HUES6 (cell line): ENCODE measurements at regions not wholly inside any gene's neighbourhood (a gene's known extent, or its start where the extent isn't known, plus 50 kb on each side); places are given as distances from the start of the nearest gene placed in this dataset.

ENCODE experiments used
- H3K27ac ChIP-seq: 2 replicates; pipeline ENCODE4 v1.7.0; 2013; ENCODE audit warnings: low read depth, mild to moderate bottlenecking, low read length, inconsistent platforms
- H3K27me3 ChIP-seq: 2 replicates; pipeline ENCODE4 v1.6.1; 2013; ENCODE audit warnings: low read length; ENCODE audit not compliant: control insufficient read depth, insufficient read depth
- H3K36me3 ChIP-seq: 2 replicates; pipeline ENCODE4 v1.6.1; 2013; ENCODE audit warnings: low read length; ENCODE audit not compliant: control insufficient read depth, insufficient read depth
- H3K4me1 ChIP-seq: 2 replicates; pipeline ENCODE4 v1.6.1; 2013; ENCODE audit warnings: low read length; ENCODE audit not compliant: control insufficient read depth, insufficient read depth
- H3K4me3 ChIP-seq: 2 replicates; pipeline ENCODE4 v1.5.1; 2013; ENCODE audit warnings: low read depth, low read length
- H3K9ac ChIP-seq: one replicate; pipeline ENCODE4 v1.6.1; 2013; ENCODE audit warnings: mild to moderate bottlenecking, low read length
- H3K9me3 ChIP-seq: 2 replicates; pipeline ENCODE4 v1.6.1; 2013; ENCODE audit warnings: low read depth, low read length; ENCODE audit not compliant: control insufficient read depth, insufficient read depth

DNA sequence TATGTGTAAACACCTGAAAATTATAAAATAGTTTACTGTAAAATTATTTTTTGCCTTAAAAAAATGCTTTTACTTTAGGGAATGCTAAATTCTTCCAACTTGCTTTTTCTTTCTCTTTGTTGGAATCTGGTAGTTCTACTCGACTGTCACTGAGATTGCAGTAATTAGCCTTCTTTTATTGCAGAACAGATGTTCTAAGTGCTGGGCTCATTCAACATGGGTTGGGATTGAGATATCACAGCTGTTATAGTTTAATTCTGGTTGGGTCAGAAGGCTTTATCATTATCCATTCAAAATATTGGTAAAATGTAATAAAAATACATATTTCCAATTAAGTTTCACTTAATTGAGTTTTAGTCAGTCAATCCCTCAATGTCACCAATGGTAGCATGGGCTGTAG, 686.7 kb downstream of the CDH18 start:
- no peak overlapping the region for H3K27ac ChIP-seq
- no peaks in the 10 kb centered on the region for H3K27me3 ChIP-seq
- no peak overlapping the region for H3K9ac ChIP-seq
- H3K9me3 ChIP-seq, result no peaks in the 10 kb centered on the region
- H3K4me1 ChIP-seq, result no peaks in the 10 kb centered on the region
- no peak overlapping the region for H3K4me3 ChIP-seq
- no peaks in the 10 kb centered on the region for H3K36me3 ChIP-seq

DNA sequence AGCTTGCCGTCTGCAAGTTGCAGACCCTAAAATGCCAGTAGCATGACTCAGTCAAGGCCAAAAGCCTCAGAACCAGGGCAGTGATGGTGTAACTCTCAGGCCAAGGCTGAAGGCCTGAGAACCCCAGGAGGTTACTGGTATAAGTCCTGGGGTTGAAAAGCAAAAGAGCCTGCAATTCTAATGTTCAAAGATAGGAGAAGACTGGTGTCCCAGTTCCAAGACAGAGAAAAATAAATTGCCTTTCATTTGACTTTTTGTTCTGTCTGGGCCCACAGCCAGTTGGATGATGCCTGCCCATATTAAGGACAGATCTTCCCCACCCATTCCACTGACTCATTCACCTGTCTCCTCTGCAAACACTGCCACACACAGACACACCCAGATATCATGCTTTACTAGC, 673.2 kb downstream of the CDH18 start:
- Histone ChIP-seq H3K36me3 (no peaks in the 10 kb centered on the region), H3K4me3 (no peak overlapping the region), H3K4me1 (no peaks in the 10 kb centered on the region), H3K9me3 (peaks cover under 1% of the 10 kb centered on the region), H3K27ac (no peak overlapping the region), H3K27me3 (no peaks in the 10 kb centered on the region), H3K9ac (no peak overlapping the region)

GRCh38 chr5:19319252-19319651, 668.7 kb downstream of the CDH18 start:
- H3K9me3 ChIP-seq, result no peaks in the 10 kb centered on the region
- H3K27me3 ChIP-seq, result no peaks in the 10 kb centered on the region
- H3K27ac ChIP-seq, result no peak overlapping the region
- H3K4me1 ChIP-seq, result no peaks in the 10 kb centered on the region
- H3K4me3 ChIP-seq, result no peak overlapping the region
- H3K36me3 ChIP-seq, result no peaks in the 10 kb centered on the region
- H3K9ac ChIP-seq, result no peak overlapping the region

DNA sequence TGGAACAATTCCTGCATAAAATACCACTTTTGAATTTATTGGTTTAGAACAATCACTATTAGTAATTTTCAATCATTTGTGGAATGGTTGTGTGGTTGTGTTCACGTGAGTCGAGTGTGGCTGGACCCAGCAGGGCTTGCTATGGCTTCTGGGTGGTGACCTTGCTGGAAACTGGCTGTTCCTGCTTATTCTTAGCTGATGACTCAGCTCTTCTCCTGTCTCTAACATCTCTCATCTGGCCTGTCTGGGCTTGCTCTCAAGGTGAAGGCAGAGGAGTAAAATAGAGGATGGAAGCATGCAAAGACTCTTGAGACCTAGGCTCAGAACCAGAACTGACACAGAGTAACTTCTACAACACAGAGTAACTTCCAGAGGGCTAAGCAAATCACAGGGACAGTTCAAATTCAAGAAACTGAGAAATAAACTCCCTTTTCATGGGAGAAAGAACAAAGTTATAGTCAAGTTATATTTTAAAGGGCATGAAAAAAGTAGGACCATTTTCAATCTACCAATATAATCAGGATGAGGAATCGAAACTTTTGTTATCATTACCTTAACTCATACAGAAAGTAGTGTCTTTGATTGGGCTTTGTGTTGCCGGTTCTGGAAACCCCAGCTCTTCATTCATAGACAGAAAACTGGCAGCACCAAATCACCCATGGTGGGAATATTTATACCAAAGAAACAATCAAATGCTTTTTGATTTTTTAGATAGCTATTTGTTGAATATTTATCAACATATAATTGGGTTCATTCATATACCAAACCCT, 665.1 kb downstream of the CDH18 start:
- no peaks in the 10 kb centered on the region for H3K27me3 ChIP-seq
- H3K4me1 ChIP-seq, result no peaks in the 10 kb centered on the region
- no peak overlapping the region for H3K4me3 ChIP-seq
- no peaks in the 10 kb centered on the region for H3K36me3 ChIP-seq
- H3K27ac ChIP-seq, result no peak overlapping the region
- no peaks in the 10 kb centered on the region for H3K9me3 ChIP-seq
- H3K9ac ChIP-seq, result no peak overlapping the region

DNA sequence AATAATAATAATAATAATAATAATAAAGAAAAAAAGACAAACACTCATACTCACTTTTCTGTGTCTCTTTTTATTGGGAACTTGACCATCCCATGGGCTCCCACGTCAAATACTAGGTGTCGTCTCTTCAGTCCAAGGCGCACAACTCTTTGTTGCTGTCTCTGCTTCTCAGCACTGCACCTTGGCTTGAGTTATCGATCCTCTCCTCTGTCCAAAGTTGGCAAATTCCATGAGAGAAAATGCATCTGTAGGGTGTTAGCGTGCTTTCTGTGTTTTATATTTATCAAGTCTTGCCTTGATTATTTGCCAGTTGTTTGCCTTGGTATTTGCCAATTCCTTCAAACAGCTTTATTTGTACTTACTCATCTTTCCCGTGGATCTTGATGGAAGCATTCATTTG, 653.7 kb downstream of the CDH18 start:
- H3K27ac ChIP-seq, result no peak overlapping the region
- no peaks in the 10 kb centered on the region for H3K36me3 ChIP-seq
- no peaks in the 10 kb centered on the region for H3K4me1 ChIP-seq
- H3K27me3 ChIP-seq, result no peaks in the 10 kb centered on the region
- H3K4me3 ChIP-seq, result no peak overlapping the region
- no peak overlapping the region for H3K9ac ChIP-seq
- H3K9me3 ChIP-seq, result peaks cover 7% of the 10 kb centered on the region; the same call in 1 of the 2 replicates

GRCh38 chr5:19342942-19343341, 645.1 kb downstream of the CDH18 start:
- Histone ChIP-seq H3K4me3 (no peak overlapping the region), H3K27me3 (no peaks in the 10 kb centered on the region), H3K9me3 (peaks cover 5% of the 10 kb centered on the region; the same call in 1 of the 2 replicates), H3K9ac (no peak overlapping the region), H3K36me3 (no peaks in the 10 kb centered on the region), H3K27ac (no peak overlapping the region), H3K4me1 (no peaks in the 10 kb centered on the region)

GRCh38 chr5:19352120-19352519, 635.9 kb downstream of the CDH18 start:
- H3K4me3 ChIP-seq, result no peak overlapping the region
- no peaks in the 10 kb centered on the region for H3K36me3 ChIP-seq
- H3K9me3 ChIP-seq, result no peaks in the 10 kb centered on the region
- no peak overlapping the region for H3K27ac ChIP-seq
- H3K4me1 ChIP-seq, result no peaks in the 10 kb centered on the region
- H3K27me3 ChIP-seq, result no peaks in the 10 kb centered on the region
- H3K9ac ChIP-seq, result no peak overlapping the region

DNA sequence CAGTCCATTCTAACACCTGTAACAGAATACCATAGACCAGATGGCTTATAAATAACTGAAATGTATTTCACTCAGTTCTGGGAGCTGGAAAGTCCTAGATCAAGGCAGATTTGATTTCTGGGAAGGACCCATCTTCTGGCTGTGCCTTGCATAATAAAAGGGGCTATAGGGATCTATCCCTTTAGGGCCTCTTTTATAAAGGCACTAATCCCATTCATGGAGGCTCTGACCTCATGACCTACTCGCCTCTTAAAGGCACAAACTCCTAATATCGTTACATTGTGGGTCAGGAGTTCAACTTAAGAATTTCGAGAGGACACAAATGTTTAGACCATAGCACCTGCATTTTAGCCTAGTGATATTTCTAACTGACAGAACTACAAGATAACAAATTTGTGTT, 619.0 kb downstream of the CDH18 start:
- Histone ChIP-seq H3K27me3 (no peaks in the 10 kb centered on the region), H3K9ac (no peak overlapping the region), H3K4me3 (no peak overlapping the region), H3K36me3 (no peaks in the 10 kb centered on the region), H3K27ac (no peak overlapping the region), H3K4me1 (no peaks in the 10 kb centered on the region), H3K9me3 (no peaks in the 10 kb centered on the region)

DNA sequence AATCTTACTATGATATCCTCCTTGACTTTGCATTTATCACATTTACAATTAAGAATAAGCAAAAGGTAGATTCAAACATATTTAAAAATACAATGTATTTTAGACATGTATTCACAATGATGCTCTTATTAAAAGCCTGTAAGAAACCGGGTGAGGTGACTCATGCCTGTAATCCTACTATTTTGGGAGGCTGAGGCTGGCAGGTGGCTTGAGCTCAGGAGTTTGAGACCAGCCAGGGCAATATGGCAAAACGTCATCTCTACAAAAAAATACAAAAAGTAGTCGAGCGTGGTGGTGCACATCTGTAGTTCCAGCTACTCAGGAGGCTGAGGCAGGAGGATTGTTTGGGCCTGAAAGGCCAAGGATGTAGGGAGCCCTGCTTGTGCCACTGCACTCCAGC, 618.4 kb downstream of the CDH18 start:
- Histone ChIP-seq H3K4me3 (no peak overlapping the region), H3K9ac (no peak overlapping the region), H3K4me1 (no peaks in the 10 kb centered on the region)

DNA sequence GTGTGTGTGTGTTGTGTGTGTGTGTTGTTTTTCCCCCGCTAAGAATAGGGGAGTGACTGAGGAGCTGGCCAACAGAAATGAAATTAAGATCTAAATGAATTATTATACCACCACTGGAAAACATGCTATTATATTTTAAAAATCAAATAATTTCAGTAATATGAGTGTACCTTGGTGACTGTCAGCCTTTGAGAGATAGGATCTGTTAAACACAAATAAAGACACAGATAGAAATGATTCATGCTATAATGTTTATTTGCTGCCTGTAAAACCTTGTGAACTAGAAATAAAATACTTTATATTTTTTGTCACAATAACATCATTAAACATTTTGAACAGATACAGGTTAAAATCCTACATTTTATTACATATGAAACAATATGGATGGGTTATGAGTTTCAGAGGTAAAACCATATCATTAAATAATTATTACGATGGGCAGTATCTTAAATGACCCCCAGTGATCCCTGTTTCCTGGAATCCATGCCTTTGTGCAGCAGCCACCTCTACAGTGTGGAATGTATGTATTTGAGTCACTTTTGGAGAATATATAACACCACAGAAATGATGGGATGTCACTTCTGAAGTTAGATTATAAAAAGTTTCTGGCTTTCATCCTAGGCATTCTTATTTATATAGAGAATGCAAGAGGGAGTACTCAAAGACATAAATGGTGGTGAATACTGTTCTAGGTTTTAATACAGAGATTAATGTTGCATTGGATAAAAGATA, 617.2 kb downstream of the CDH18 start:
- Histone ChIP-seq H3K9me3 (no peaks in the 10 kb centered on the region), H3K4me3 (no peak overlapping the region), H3K4me1 (no peaks in the 10 kb centered on the region), H3K9ac (no peak overlapping the region), H3K27ac (no peak overlapping the region), H3K27me3 (no peaks in the 10 kb centered on the region), H3K36me3 (no peaks in the 10 kb centered on the region)

More for the DNA sequence above, 618.4 kb downstream of the CDH18 start:
- Histone ChIP-seq H3K36me3 (no peaks in the 10 kb centered on the region), H3K27me3 (no peaks in the 10 kb centered on the region), H3K27ac (no peak overlapping the region), H3K9me3 (no peaks in the 10 kb centered on the region)

- no peak overlapping the region for H3K27ac ChIP-seq
- H3K4me3 ChIP-seq, result no peak overlapping the region
- no peaks in the 10 kb centered on the region for H3K36me3 ChIP-seq
- H3K27me3 ChIP-seq, result no peaks in the 10 kb centered on the region
- H3K9me3 ChIP-seq, result no peaks in the 10 kb centered on the region
- no peaks in the 10 kb centered on the region for H3K4me1 ChIP-seq
- H3K9ac ChIP-seq, result no peak overlapping the region
Measured at GRCh38 chr5:19388391-19388790, 599.6 kb downstream of the CDH18 start.
